Brain microvascular endothelial cell (primary cell): ENCODE measurements at regions not wholly inside any gene's neighbourhood (a gene's known extent, or its start where the extent isn't known, plus 50 kb on each side); places are given as distances from the start of the nearest gene placed in this dataset.

Experiments
- DNase-seq: peaks from one replicate; pipeline ENCODE4 v3.0.0-alpha.2; 2020
- H3K27ac ChIP-seq: fragments of 250-450 bp; sonication (Bioruptor Pico); 2 replicates; pipeline ENCODE4 v1.5.1; 2020; ENCODE audit warnings: mild to moderate bottlenecking, moderate library complexity
- H3K27me3 ChIP-seq: fragments of 250-450 bp; sonication (Bioruptor Pico); replicated peaks from 2 replicates; pipeline ENCODE4 v1.5.1; 2020; ENCODE audit warnings: mild to moderate bottlenecking
- H3K36me3 ChIP-seq: fragments of 250-450 bp; sonication (Bioruptor Pico); replicated peaks from 2 replicates; pipeline ENCODE4 v1.5.1; 2020; ENCODE audit warnings: mild to moderate bottlenecking
- H3K4me3 ChIP-seq: 2 replicates; pipeline ENCODE4 v1.5.1; 2011; ENCODE audit warnings: low read depth, mild to moderate bottlenecking, control low read depth, low read length, moderate library complexity
- CTCF ChIP-seq: IDR thresholded peaks from 2 replicates; pipeline ENCODE4 v1.5.1; 2011; ENCODE audit warnings: low read depth, mild to moderate bottlenecking, moderate library complexity, low read length, control low read depth, inconsistent platforms; ENCODE audit errors: missing control alignments
- in situ Hi-C: cut with HindIII; loops from 2 replicates; pipeline ENCODE4 v1.10.0; 2017; ENCODE audit warnings: low sequenced_read_pairs, low pct_ligation_motif_present

- no peaks in the 10 kb centered on the region for H3K36me3 ChIP-seq
- DNase-seq, result no peak
- H3K27me3 ChIP-seq, result no peaks in the 10 kb centered on the region
- in situ Hi-C loops, result no loop called here
- TF ChIP-seq CTCF, result no peak
- no peak overlapping the region for H3K27ac ChIP-seq
- no peak overlapping the region for H3K4me3 ChIP-seq
Observed at GRCh38 chr1:83087851-83088250, 911.1 kb downstream of the TTLL7 start.

GRCh38 chr1:83086986-83087512 lies 911.9 kb downstream of the TTLL7 start:
- Histone ChIP-seq H3K36me3 (no peaks in the 10 kb centered on the region), H3K27me3 (no peaks in the 10 kb centered on the region), H3K27ac (no peak overlapping the region), H3K4me3 (no peak overlapping the region)
- no peak for TF ChIP-seq CTCF
- no peak for DNase-seq
- in situ Hi-C loops, result no loop called here

- TF ChIP-seq CTCF, result no peak
- Histone ChIP-seq H3K4me3 (no peak overlapping the region), H3K36me3 (no peaks in the 10 kb centered on the region), H3K27ac (no peak overlapping the region), H3K27me3 (no peaks in the 10 kb centered on the region)
- no peak for DNase-seq
- in situ Hi-C loops, result no loop called here
Observed at GRCh38 chr1:83086346-83086745, 912.6 kb downstream of the TTLL7 start.

- DNase-seq, result no peak
- Histone ChIP-seq H3K27me3 (no peaks in the 10 kb centered on the region), H3K36me3 (no peaks in the 10 kb centered on the region), H3K4me3 (no peak overlapping the region), H3K27ac (no peak overlapping the region)
- TF ChIP-seq CTCF, result no peak
- in situ Hi-C loops, result no loop called here
Observed at GRCh38 chr1:83083589-83084224, 915.2 kb downstream of the TTLL7 start.

- in situ Hi-C loops, result no loop called here
- TF ChIP-seq CTCF, result no peak
Observed at GRCh38 chr1:83077411-83077810, 921.5 kb downstream of the TTLL7 start.

GRCh38 chr1:83075107-83075506 lies 923.8 kb downstream of the TTLL7 start:
- Histone ChIP-seq H3K27me3 (no peaks in the 10 kb centered on the region), H3K4me3 (no peak overlapping the region), H3K27ac (no peak overlapping the region), H3K36me3 (no peaks in the 10 kb centered on the region)
- DNase-seq, result no peak
- TF ChIP-seq CTCF, result no peak
- in situ Hi-C loops, result no loop called here

More at GRCh38 chr1:83077411-83077810, 921.5 kb downstream of the TTLL7 start:
- H3K36me3 ChIP-seq, result no peaks in the 10 kb centered on the region
- no peaks in the 10 kb centered on the region for H3K27me3 ChIP-seq
- H3K27ac ChIP-seq, result no peak overlapping the region
- H3K4me3 ChIP-seq, result no peak overlapping the region
- DNase-seq, result no peak
